Hepatocyte (in vitro differentiated cells): ENCODE measurements at regions not wholly inside any gene's neighbourhood (a gene's known extent, or its start where the extent isn't known, plus 50 kb on each side); places are given as distances from the start of the nearest gene placed in this dataset.
"Not testable (repeated sequence)": the region's sequence is repeated elsewhere in the genome, so short reads cannot be mapped to it uniquely, and the experiment has no call there.

Source experiments
- EZH2 ChIP-seq: fragments of 200-600 bp; sonication (generic); IDR thresholded peaks from 2 replicates; pipeline ENCODE4 v1.6.1; 2016; ENCODE audit warnings: antibody characterized with exemption, mild to moderate bottlenecking, borderline replicate concordance
- TF ChIP-seq, protein P1 (sequence below): fragments of 200-600 bp; sonication (generic); IDR thresholded peaks from 2 replicates; pipeline ENCODE4 v1.5.1; 2016; ENCODE audit warnings: antibody characterized with exemption, mild to moderate bottlenecking; ENCODE audit not compliant: poor library complexity

DNA sequence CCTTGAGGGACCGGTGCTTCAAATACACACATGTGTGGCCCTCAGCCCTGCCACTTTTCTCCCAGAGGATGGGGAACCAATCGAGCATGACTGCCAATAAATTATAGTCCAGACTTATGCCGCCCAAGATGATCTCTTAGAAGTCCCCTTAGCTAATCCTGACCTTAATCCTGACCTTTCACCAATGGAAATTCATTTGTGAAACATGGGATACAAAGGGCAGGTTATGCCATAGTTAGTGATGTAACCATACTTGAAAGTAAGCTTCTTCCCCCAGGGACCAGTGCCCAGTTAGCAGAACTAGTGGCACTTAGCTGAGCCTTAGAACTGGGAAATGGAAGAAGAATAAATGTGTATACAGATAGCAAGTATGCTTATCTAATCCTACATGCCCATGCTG is 190.6 kb downstream of the FBXO4 start:
- TF ChIP-seq, protein P1, sequence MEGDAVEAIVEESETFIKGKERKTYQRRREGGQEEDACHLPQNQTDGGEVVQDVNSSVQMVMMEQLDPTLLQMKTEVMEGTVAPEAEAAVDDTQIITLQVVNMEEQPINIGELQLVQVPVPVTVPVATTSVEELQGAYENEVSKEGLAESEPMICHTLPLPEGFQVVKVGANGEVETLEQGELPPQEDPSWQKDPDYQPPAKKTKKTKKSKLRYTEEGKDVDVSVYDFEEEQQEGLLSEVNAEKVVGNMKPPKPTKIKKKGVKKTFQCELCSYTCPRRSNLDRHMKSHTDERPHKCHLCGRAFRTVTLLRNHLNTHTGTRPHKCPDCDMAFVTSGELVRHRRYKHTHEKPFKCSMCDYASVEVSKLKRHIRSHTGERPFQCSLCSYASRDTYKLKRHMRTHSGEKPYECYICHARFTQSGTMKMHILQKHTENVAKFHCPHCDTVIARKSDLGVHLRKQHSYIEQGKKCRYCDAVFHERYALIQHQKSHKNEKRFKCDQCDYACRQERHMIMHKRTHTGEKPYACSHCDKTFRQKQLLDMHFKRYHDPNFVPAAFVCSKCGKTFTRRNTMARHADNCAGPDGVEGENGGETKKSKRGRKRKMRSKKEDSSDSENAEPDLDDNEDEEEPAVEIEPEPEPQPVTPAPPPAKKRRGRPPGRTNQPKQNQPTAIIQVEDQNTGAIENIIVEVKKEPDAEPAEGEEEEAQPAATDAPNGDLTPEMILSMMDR: not testable (repeated sequence)
- TF ChIP-seq EZH2: not testable (repeated sequence)
